NCI-H2081 treated with DMSO at 0.1 percent for 48 hours (cell line): ENCODE measurements at regions not wholly inside any gene's neighbourhood (a gene's known extent, or its start where the extent isn't known, plus 50 kb on each side); places are given as distances from the start of the nearest gene placed in this dataset.
"Not testable (repeated sequence)": the region's sequence is repeated elsewhere in the genome, so short reads cannot be mapped to it uniquely, and the experiment has no call there.

Experiments used
- DNase-seq: peaks from one replicate; lab custom pipeline; 2025; lab: John Stamatoyannopoulos, UW

- no peak for DNase-seq
Measured at GRCh38 chr1:87956750-87957149, 628.1 kb downstream of the LMO4 start.

GRCh38 chr1:87957331-87957730 lies 628.7 kb downstream of the LMO4 start:
- DNase-seq, result no peak

- no peak for DNase-seq
Measured at GRCh38 chr1:87958201-87958600, 629.5 kb downstream of the LMO4 start.

- no peak for DNase-seq
Measured at GRCh38 chr1:87958716-87959115, 630.0 kb downstream of the LMO4 start.

GRCh38 chr1:87959236-87959635 lies 630.6 kb downstream of the LMO4 start:
- DNase-seq, result no peak

- DNase-seq, result no peak
Measured at GRCh38 chr1:87961992-87962391, 633.3 kb downstream of the LMO4 start.

GRCh38 chr1:87963556-87963955 lies 634.9 kb downstream of the LMO4 start:
- DNase-seq, result no peak

GRCh38 chr1:87965193-87965592 lies 636.5 kb downstream of the LMO4 start:
- no peak for DNase-seq

GRCh38 chr1:87968197-87968955 lies 639.7 kb downstream of the LMO4 start:
- no peak for DNase-seq

GRCh38 chr1:87969040-87969439 lies 640.4 kb downstream of the LMO4 start:
- DNase-seq, result no peak

- no peak for DNase-seq
Measured at GRCh38 chr1:87972811-87973210, 644.1 kb downstream of the LMO4 start.

GRCh38 chr1:87973896-87974295 lies 645.2 kb downstream of the LMO4 start:
- no peak for DNase-seq

- no peak for DNase-seq
Measured at GRCh38 chr1:87976316-87976715, 647.6 kb downstream of the LMO4 start.

GRCh38 chr1:87977145-87977544 lies 648.5 kb downstream of the LMO4 start:
- no peak for DNase-seq

- DNase-seq, result no peak
Measured at GRCh38 chr1:87979079-87979478, 650.4 kb downstream of the LMO4 start.

- no peak for DNase-seq
Measured at GRCh38 chr1:87980494-87980893, 651.8 kb downstream of the LMO4 start.

GRCh38 chr1:87981386-87981785 lies 652.7 kb downstream of the LMO4 start:
- DNase-seq, result no peak

GRCh38 chr1:87981810-87982209 lies 653.1 kb downstream of the LMO4 start:
- DNase-seq, result no peak

- DNase-seq, result no peak
Measured at GRCh38 chr1:87983841-87984240, 655.2 kb downstream of the LMO4 start.

GRCh38 chr1:87985071-87985470 lies 656.4 kb downstream of the LMO4 start:
- no peak for DNase-seq

- no peak for DNase-seq
Measured at GRCh38 chr1:87986130-87986866, 657.6 kb downstream of the LMO4 start.

GRCh38 chr1:87989346-87989745 lies 660.7 kb downstream of the LMO4 start:
- no peak for DNase-seq

- not testable (repeated sequence) for DNase-seq
Measured at GRCh38 chr1:87992536-87992935, 663.9 kb downstream of the LMO4 start.

- no peak for DNase-seq
Measured at GRCh38 chr1:87993051-87993450, 664.4 kb downstream of the LMO4 start.
